IMR-90 (cell line): ENCODE measurements at regions not wholly inside any gene's neighbourhood (a gene's known extent, or its start where the extent isn't known, plus 50 kb on each side); places are given as distances from the start of the nearest gene placed in this dataset.

Experiments
- ATAC-seq: fragments of 200-7000 bp; cut with Tn5 transposase; 2 replicates; pipeline ENCODE4 v1.9.1; 2020; ENCODE audit warnings: low read depth, mild to moderate bottlenecking, moderate library complexity
- BruUV-seq: library from RNA; stranded (reverse); fragments of 400-500 nt; replicated peaks from 2 replicates; lab custom pipeline; 2021; lab: Mats Ljungman, UMichigan
- CTCF ChIA-PET: fragments of 300-600 bp; formaldehyde crosslinking; extraction: SDS; loops from one replicate; lab custom pipeline; 2021; ENCODE audit warnings: antibody characterized with exemption; lab: Yijun Ruan, JAX
- POLR2A ChIA-PET: fragments of 300-600 bp; sonication (Branson Sonifier 250); formaldehyde crosslinking; loops from one replicate; lab custom pipeline; 2022; ENCODE audit warnings: antibody characterized with exemption; ENCODE audit not compliant: unreplicated experiment; lab: Charles Lee
- DNase-seq: peaks from one replicate; pipeline ENCODE4 v3.0.0; 2013
- H2AFZ ChIP-seq: replicated peaks from 2 replicates; pipeline ENCODE3; 2013; ENCODE audit warnings: low read length, mild to moderate bottlenecking; ENCODE audit not compliant: poor library complexity
- H2AK5ac ChIP-seq: 2 replicates; pipeline ENCODE4 v1.6.1; 2013; ENCODE audit warnings: low read depth, low read length, inconsistent platforms
- H2AK9ac ChIP-seq: replicated peaks from 2 replicates; pipeline ENCODE3; 2013; ENCODE audit warnings: mild to moderate bottlenecking, low read depth, low read length, moderate library complexity; ENCODE audit not compliant: poor library complexity
- H2BK120ac ChIP-seq: 2 replicates; pipeline ENCODE4 v1.6.1; 2013; ENCODE audit warnings: low read depth, low read length, inconsistent platforms
- H2BK15ac ChIP-seq: 3 replicates; pipeline ENCODE4 v1.6.1; 2013; ENCODE audit warnings: low read depth, low read length, inconsistent platforms
- H2BK20ac ChIP-seq: 2 replicates; pipeline ENCODE4 v1.6.1; 2013; ENCODE audit warnings: low read depth, mild to moderate bottlenecking, inconsistent platforms, low read length, moderate library complexity
- H2BK5ac ChIP-seq: 2 replicates; pipeline ENCODE4 v1.6.1; 2013; ENCODE audit warnings: mild to moderate bottlenecking, low read depth, low read length, inconsistent platforms; ENCODE audit not compliant: poor library complexity, severe bottlenecking
- H3K14ac ChIP-seq: replicated peaks from 2 replicates; pipeline ENCODE4 v1.6.1; 2013; ENCODE audit warnings: low read depth, low read length, inconsistent platforms
- H3K18ac ChIP-seq: 2 replicates; pipeline ENCODE4 v1.6.1; 2013; ENCODE audit warnings: low read depth, low read length, control low read depth
- H3K23ac ChIP-seq: 2 replicates; pipeline ENCODE4 v1.6.1; 2013; ENCODE audit warnings: low read depth, low read length, inconsistent platforms
- H3K27ac ChIP-seq: 2 replicates; pipeline ENCODE4 v1.5.1; 2013; ENCODE audit warnings: mild to moderate bottlenecking, control low read depth, low read length; ENCODE audit not compliant: insufficient read depth
- H3K27me3 ChIP-seq: 2 replicates; pipeline ENCODE4 v1.6.1; 2013; ENCODE audit warnings: low read length; ENCODE audit not compliant: control insufficient read depth, insufficient read depth
- H3K36me3 ChIP-seq: 2 replicates; pipeline ENCODE4 v1.6.1; 2013; ENCODE audit warnings: low read length, mixed read lengths; ENCODE audit not compliant: control insufficient read depth, insufficient read depth
- H3K4ac ChIP-seq: 2 replicates; pipeline ENCODE4 v1.6.1; 2013; ENCODE audit warnings: low read depth, low read length, inconsistent platforms
- H3K4me1 ChIP-seq: 2 replicates; pipeline ENCODE4 v1.6.1; 2013; ENCODE audit warnings: low read length, mixed read lengths; ENCODE audit not compliant: control insufficient read depth, insufficient read depth
- H3K4me2 ChIP-seq: 2 replicates; pipeline ENCODE4 v1.6.1; 2013; ENCODE audit warnings: low read depth, mild to moderate bottlenecking, control low read depth, low read length, moderate library complexity
- H3K4me3 ChIP-seq: 2 replicates; pipeline ENCODE4 v1.5.1; 2013; ENCODE audit warnings: low read depth, mild to moderate bottlenecking, control low read depth, low read length, moderate library complexity; ENCODE audit not compliant: insufficient read depth
- H3K56ac ChIP-seq: 2 replicates; pipeline ENCODE4 v1.6.1; 2013; ENCODE audit warnings: low read length, inconsistent platforms; ENCODE audit not compliant: insufficient read depth; ENCODE audit errors: extremely low read depth
- H3K79me1 ChIP-seq, 2 experiments: 2 replicates each; pipeline ENCODE4 v1.6.1; 2013; ENCODE audit warnings: low read length in 2 of 2, inconsistent platforms in 1 of 2, low read depth in 1 of 2
- H3K9ac ChIP-seq: 2 replicates; pipeline ENCODE4 v1.6.1; 2013; ENCODE audit warnings: low read depth, low read length, control low read depth
- H3K9me1 ChIP-seq: 2 replicates; pipeline ENCODE4 v1.6.1; 2013; ENCODE audit warnings: low read length, inconsistent platforms; ENCODE audit not compliant: insufficient read depth
- H3K9me3 ChIP-seq: 2 replicates; pipeline ENCODE4 v1.6.1; 2013; ENCODE audit warnings: low read length; ENCODE audit not compliant: control insufficient read depth, insufficient read depth
- H4K20me1 ChIP-seq: 2 replicates; pipeline ENCODE4 v1.6.1; 2013; ENCODE audit warnings: low read length, inconsistent platforms; ENCODE audit not compliant: insufficient read depth
- H4K5ac ChIP-seq: 2 replicates; pipeline ENCODE4 v1.6.1; 2013; ENCODE audit warnings: mild to moderate bottlenecking, low read depth, low read length, control low read depth
- H4K8ac ChIP-seq, 2 experiments: 2 replicates each; pipeline ENCODE4 v1.6.1; 2013; ENCODE audit warnings: low read depth in 2 of 2, low read length in 2 of 2, control low read depth in 1 of 2, inconsistent platforms in 1 of 2
- H4K91ac ChIP-seq: 2 replicates; pipeline ENCODE4 v1.6.1; 2013; ENCODE audit warnings: low read depth, low read length, inconsistent platforms; ENCODE audit not compliant: insufficient read depth
- POLR2A ChIP-seq: IDR thresholded peaks from 2 replicates; pipeline ENCODE4 v1.6.1; 2012; ENCODE audit warnings: mild to moderate bottlenecking, low read depth, low read length
- RFX5 ChIP-seq: IDR thresholded peaks from 2 replicates; pipeline ENCODE4 v1.8.0; 2012; ENCODE audit warnings: low read depth, mild to moderate bottlenecking, low read length, moderate library complexity
- WGBS, 2 experiments: methylation state at CpG; one replicate each; pipeline versions ENCODE4 v1.1.5 to v1.1.7; 2013; ENCODE audit warnings: missing lambda C conversion rate in 2 of 2; ENCODE audit not compliant: insufficient read length in 1 of 2; ENCODE audit errors: extremely low coverage in 2 of 2; 5-methylcytosine and 5-hydroxymethylcytosine counted together
- dilution Hi-C: fragments of 300-500 bp; cut with HindIII; formaldehyde crosslinking; loops from one replicate; pipeline ENCODE4 v1.14.3; 2018; ENCODE audit warnings: low sequenced_read_pairs; ENCODE audit not compliant: unreplicated experiment
- in situ Hi-C: fragments of 300-500 bp; cut with MboI; formaldehyde crosslinking; loops from 3 replicates; pipeline ENCODE4 v1.14.3; 2019; ENCODE audit warnings: low sequenced_read_pairs, inconsistent platforms, mixed read lengths
- intact Hi-C: fragments of 100-400 bp; cut with micrococcal nuclease; formaldehyde crosslinking; loops from 2 replicates; pipeline ENCODE4 v1.10.0; 2022
- TF ChIP-seq, protein P1 (sequence below): fragments of 150-350 bp; IDR thresholded peaks from 2 replicates; pipeline ENCODE4 v1.6.1; 2016; ENCODE audit warnings: low read depth, mild to moderate bottlenecking, low read length, moderate library complexity, borderline replicate concordance

GRCh38 chr1:29481031-29481430 lies 244.7 kb downstream of the PTPRU start:
- Histone ChIP-seq H4K91ac (no peak overlapping the region), H2AFZ (no peak overlapping the region), H2BK120ac (no peak overlapping the region), H3K56ac (no peak overlapping the region), H3K79me1 (no peaks in the 10 kb centered on the region), H3K4me3 (no peak overlapping the region), H3K27ac (no peak overlapping the region), H3K4ac (no peak overlapping the region), H4K5ac (no peak overlapping the region), H3K14ac (no peak overlapping the region), H2BK15ac (no peak overlapping the region), H3K18ac (no peak overlapping the region), H4K20me1 (no peaks in the 10 kb centered on the region), H3K23ac (no peak overlapping the region), H3K9me3 (no peaks in the 10 kb centered on the region), H3K36me3 (no peaks in the 10 kb centered on the region), H2AK9ac (no peak overlapping the region), H3K4me2 (no peak overlapping the region), H3K27me3 (no peaks in the 10 kb centered on the region; the same call in none of the 2 replicates), H2BK5ac (no peak overlapping the region), H3K9me1 (no peaks in the 10 kb centered on the region), H2BK20ac (no peak overlapping the region), H4K8ac (no peak overlapping the region), H2AK5ac (no peak overlapping the region), H3K4me1 (no peaks in the 10 kb centered on the region), H3K9ac (no peak overlapping the region)
- no TSS peak for BruUV-seq
- ChIA-PET CTCF (no interaction called here), POLR2A (no interaction called here)
- in situ Hi-C loops: no loop called here
- dilution Hi-C loops: no loop called here
- TF ChIP-seq, protein P1, sequence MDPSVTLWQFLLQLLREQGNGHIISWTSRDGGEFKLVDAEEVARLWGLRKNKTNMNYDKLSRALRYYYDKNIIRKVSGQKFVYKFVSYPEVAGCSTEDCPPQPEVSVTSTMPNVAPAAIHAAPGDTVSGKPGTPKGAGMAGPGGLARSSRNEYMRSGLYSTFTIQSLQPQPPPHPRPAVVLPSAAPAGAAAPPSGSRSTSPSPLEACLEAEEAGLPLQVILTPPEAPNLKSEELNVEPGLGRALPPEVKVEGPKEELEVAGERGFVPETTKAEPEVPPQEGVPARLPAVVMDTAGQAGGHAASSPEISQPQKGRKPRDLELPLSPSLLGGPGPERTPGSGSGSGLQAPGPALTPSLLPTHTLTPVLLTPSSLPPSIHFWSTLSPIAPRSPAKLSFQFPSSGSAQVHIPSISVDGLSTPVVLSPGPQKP: no peak
- TF ChIP-seq POLR2A (no peak), RFX5 (no peak)
- 0% methylated on average over 1 of the region's 5 CpGs; no CpG with 5 or more reads in 1 of the 2 experiments for WGBS, 2 experiments
- intact Hi-C loops: no loop called here
- no peak for ATAC-seq
- DNase-seq: no peak
